Activated naive CD8-positive, alpha-beta T cell treated with anti-CD3 and anti-CD28 coated beads for 36 hours (primary cell): ENCODE measurements at regions not wholly inside any gene's neighbourhood (a gene's known extent, or its start where the extent isn't known, plus 50 kb on each side); places are given as distances from the start of the nearest gene placed in this dataset.

Source experiments
- DNase-seq: peaks from one replicate; pipeline ENCODE4 v3.0.0; 2021
- H3K27ac Mint-ChIP-seq: one replicate; pipeline ENCODE4 v1.8.0; 2022; ENCODE audit warnings: mild to moderate bottlenecking, moderate library complexity, mixed read lengths
- H3K27me3 Mint-ChIP-seq: one replicate; pipeline ENCODE4 v1.8.0; 2022; ENCODE audit warnings: mild to moderate bottlenecking, mixed read lengths
- H3K36me3 Mint-ChIP-seq: one replicate; pipeline ENCODE4 v1.8.0; 2021; ENCODE audit warnings: mild to moderate bottlenecking, mixed read lengths
- H3K4me1 Mint-ChIP-seq: one replicate; pipeline ENCODE4 v1.8.0; 2021; ENCODE audit warnings: mixed read lengths
- H3K4me3 Mint-ChIP-seq: one replicate; pipeline ENCODE4 v1.8.0; 2022; ENCODE audit warnings: mild to moderate bottlenecking, moderate library complexity, mixed read lengths
- H3K9me3 Mint-ChIP-seq: one replicate; pipeline ENCODE4 v1.8.0; 2022; ENCODE audit warnings: mixed read lengths

DNA sequence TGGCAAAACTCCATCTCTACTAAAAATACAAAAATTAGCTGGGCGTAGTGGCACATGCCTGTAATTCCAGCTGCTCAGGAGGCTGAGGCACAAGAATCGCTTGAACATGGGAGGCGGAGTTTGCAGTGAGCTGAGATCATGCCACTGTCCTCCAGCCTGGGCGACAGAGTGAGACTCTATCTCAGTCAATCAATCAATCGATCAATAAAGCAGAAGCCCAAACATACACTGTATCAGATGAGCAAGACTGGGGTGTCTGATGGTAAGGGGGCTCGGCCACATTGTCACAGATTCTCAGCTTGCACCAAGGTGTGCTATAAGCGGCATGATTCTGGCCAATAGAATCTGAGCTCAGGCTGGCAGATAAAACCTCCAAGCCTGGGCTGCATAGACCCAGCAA, 261.1 kb downstream of the BUD13 start:
- no peaks in the 10 kb centered on the region for H3K4me1 Mint-ChIP-seq
- H3K36me3 Mint-ChIP-seq = no peaks in the 10 kb centered on the region
- no peaks in the 10 kb centered on the region for H3K9me3 Mint-ChIP-seq
- no peak overlapping the region for H3K4me3 Mint-ChIP-seq
- no peak overlapping the region for H3K27ac Mint-ChIP-seq
- no peak for DNase-seq
- H3K27me3 Mint-ChIP-seq = peaks cover 29% of the 10 kb centered on the region

GRCh38 chr11:116510886-116511650, 261.7 kb downstream of the BUD13 start:
- Mint-ChIP-seq H3K4me1 (no peaks in the 10 kb centered on the region), H3K4me3 (no peak overlapping the region), H3K27me3 (peaks cover 33% of the 10 kb centered on the region), H3K9me3 (no peaks in the 10 kb centered on the region), H3K27ac (no peak overlapping the region), H3K36me3 (no peaks in the 10 kb centered on the region)
- DNase-seq = no peak

GRCh38 chr11:116510166-116510565, 262.6 kb downstream of the BUD13 start:
- Mint-ChIP-seq H3K4me1 (no peaks in the 10 kb centered on the region), H3K27me3 (peaks cover 32% of the 10 kb centered on the region), H3K4me3 (no peak overlapping the region), H3K9me3 (no peaks in the 10 kb centered on the region), H3K36me3 (no peaks in the 10 kb centered on the region), H3K27ac (no peak overlapping the region)
- no peak for DNase-seq

DNA sequence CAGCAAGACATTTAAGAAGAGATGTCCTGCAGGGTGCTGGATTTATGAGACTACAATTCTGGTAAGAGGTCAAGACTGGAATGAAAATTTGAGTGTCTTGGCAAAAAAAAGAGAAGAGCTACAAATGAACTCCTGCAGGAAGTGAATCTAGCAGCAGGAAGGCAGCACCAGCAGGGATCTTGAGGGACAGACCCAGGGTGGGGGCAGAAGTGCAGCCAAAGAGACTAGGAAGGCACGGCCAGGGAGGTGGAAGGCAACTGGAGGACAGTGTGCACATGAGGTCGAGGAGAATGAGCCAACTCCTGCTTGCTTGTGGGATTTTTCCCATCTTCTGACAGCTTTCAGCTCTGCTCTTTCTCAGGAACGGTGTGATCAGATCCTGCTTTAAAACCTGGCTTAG, 263.2 kb downstream of the BUD13 start:
- no peaks in the 10 kb centered on the region for H3K36me3 Mint-ChIP-seq

DNA sequence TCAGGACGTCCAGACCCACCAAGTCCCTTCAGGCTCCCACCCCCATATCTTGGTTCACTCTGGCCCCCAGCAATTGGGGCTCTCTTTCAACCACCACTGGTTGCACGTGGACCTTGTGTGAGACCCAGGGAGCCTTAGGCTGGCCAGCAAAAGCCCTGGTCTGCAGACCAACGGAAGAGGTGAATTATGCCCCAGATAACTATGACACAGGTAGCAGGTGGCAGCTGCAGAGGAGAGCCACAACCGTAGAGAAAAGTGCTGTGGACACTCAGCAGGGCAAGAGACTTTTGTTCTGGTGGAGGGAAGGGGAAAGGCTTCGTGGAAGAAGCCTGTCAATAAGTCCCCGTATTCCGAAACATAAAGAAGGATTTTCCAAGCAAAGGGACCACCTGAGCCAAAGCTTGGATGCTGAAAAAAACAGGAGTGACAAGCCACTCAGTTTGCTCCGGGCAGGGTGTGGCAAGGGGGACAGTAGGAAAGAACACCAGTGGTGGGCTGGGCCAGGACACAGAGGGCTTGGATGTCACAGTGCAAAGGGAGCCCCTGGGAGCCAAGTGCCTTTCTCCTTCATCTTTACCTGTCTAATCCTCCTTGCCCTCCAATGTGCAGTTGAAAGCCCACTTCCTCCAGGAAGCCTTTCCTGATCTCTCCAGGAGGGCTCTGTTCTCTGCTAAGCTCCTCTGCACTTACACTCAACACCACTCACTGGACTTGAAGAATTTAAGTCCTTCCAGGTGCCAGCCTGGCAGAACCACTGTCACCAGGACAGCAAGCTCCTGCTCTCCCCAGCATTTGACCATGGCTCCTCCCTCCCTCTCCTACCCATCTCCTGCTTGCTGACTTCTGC, 264.7 kb downstream of the BUD13 start:
- Mint-ChIP-seq H3K27me3 (peaks cover 37% of the 10 kb centered on the region), H3K27ac (no peak overlapping the region), H3K9me3 (no peaks in the 10 kb centered on the region), H3K4me1 (no peaks in the 10 kb centered on the region), H3K4me3 (no peak overlapping the region), H3K36me3 (no peaks in the 10 kb centered on the region)
- DNase-seq = no peak

More for the DNA sequence above, 263.2 kb downstream of the BUD13 start:
- Mint-ChIP-seq H3K27ac (no peak overlapping the region), H3K4me3 (no peak overlapping the region), H3K9me3 (no peaks in the 10 kb centered on the region), H3K27me3 (peaks cover 36% of the 10 kb centered on the region), H3K4me1 (no peaks in the 10 kb centered on the region)
- DNase-seq = no peak

GRCh38 chr11:116507016-116507415, 265.8 kb downstream of the BUD13 start:
- H3K27ac Mint-ChIP-seq = no peak overlapping the region
- no peaks in the 10 kb centered on the region for H3K36me3 Mint-ChIP-seq
- no peak for DNase-seq
- H3K27me3 Mint-ChIP-seq = peaks cover 45% of the 10 kb centered on the region
- H3K9me3 Mint-ChIP-seq = no peaks in the 10 kb centered on the region
- H3K4me1 Mint-ChIP-seq = no peaks in the 10 kb centered on the region
- H3K4me3 Mint-ChIP-seq = no peak overlapping the region

GRCh38 chr11:116506263-116506825, 266.4 kb downstream of the BUD13 start:
- Mint-ChIP-seq H3K4me1 (no peaks in the 10 kb centered on the region), H3K36me3 (no peaks in the 10 kb centered on the region), H3K9me3 (no peaks in the 10 kb centered on the region), H3K27me3 (peaks cover 51% of the 10 kb centered on the region), H3K4me3 (no peak overlapping the region), H3K27ac (no peak overlapping the region)
- DNase-seq = no peak

DNA sequence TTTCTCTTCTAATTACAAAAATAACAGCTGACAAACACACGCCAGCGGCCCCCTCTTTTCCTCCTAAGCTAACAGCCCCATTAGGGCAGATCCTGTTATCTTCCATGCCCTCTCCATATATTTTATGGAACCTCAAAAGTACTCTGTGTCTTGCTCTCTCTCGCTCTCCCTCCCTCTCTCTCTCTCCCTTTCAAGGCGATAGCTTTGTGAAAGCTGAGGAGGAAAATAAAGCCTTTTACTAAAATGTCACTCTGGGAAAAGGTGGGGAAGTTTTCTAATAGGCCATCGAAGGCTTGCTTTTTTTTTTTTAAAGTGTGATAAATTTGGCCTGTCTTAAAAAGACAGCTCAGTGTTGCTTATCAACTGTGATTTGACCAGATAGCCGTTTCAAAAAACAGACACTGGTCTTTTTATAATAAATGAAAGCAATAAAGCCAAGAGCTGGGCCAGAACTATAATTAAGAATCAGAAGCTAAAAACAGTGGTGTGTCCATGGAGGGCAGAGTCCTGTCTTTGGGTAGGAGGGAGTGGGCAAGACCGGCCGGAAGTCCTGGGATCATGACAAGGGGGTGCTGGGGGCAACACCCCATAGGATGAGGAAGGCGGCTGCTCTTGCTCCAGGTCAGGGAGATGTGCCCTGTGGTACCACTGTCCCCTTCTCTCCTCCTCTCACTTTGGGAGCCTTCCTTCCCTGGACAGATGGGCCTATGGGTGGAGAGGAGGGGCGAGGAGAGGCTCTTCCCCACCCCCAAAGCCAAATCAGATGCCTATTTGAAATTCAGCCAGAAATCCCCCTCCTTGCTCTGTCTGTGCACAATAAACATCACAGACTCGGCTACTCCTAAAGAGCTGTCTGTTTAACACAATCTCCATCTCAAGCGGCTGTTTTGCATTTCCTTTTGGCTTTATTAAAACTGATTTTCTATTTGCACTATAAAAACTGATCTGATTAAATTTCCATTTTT, 267.2 kb downstream of the BUD13 start:
- no peaks in the 10 kb centered on the region for H3K4me1 Mint-ChIP-seq
- no peaks in the 10 kb centered on the region for H3K36me3 Mint-ChIP-seq
- peaks cover 58% of the 10 kb centered on the region for H3K27me3 Mint-ChIP-seq
- H3K27ac Mint-ChIP-seq = no peak overlapping the region
- H3K9me3 Mint-ChIP-seq = no peaks in the 10 kb centered on the region
- DNase-seq = no peak
- H3K4me3 Mint-ChIP-seq = no peak overlapping the region

GRCh38 chr11:116504541-116505297, 268.1 kb downstream of the BUD13 start:
- peaks cover 61% of the 10 kb centered on the region for H3K27me3 Mint-ChIP-seq
- H3K27ac Mint-ChIP-seq = no peak overlapping the region
- H3K4me1 Mint-ChIP-seq = no peaks in the 10 kb centered on the region
- no peak for DNase-seq
- H3K36me3 Mint-ChIP-seq = no peaks in the 10 kb centered on the region
- H3K9me3 Mint-ChIP-seq = no peaks in the 10 kb centered on the region
- no peak overlapping the region for H3K4me3 Mint-ChIP-seq

DNA sequence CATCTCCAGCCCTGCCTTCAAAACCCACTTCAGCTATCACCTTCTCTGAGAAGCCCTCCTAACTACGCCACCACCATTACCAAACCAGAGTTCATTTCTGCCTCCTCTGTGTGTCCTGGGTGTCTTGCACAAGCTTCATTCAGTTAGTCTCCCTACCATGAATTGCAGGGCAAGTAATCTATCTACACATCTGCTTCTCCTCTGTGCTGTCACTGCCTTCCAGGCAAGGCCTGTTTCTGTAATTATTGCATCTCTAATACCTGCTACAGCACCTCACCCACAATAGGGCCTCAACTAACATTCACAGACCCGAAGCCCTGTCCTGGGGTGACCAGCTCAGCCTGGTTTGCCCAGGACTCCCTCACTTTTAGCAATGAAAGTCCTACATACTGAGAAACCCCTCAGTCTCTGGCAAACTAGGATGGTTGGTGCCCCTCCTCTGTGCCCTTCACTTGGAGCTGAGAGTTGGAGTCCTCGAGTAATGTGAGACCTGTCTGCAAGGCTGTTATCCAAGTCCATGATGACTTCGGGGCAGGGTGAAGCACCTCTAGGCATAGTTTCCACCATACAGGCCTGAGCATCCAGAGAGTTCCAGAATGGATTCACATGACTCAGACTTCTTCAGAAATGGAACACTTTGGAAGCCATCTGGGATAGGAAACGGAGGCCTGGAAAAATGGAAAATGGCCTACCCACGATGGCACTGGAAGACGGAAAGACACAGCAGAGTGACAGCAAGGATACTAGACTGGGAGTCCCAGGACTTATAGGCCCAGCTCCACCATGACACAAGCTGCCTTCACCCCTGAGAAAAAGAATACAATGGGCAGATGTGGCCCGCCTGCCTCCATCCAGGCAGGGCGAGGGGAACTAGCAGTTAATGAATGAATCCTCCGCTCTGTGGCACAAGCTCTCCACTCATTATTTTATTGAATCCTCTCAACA, 269.3 kb downstream of the BUD13 start:
- H3K9me3 Mint-ChIP-seq = no peaks in the 10 kb centered on the region
- peaks cover 57% of the 10 kb centered on the region for H3K27me3 Mint-ChIP-seq
- H3K27ac Mint-ChIP-seq = no peak overlapping the region
- DNase-seq = no peak
- H3K4me3 Mint-ChIP-seq = no peak overlapping the region
- H3K4me1 Mint-ChIP-seq = no peaks in the 10 kb centered on the region
- H3K36me3 Mint-ChIP-seq = no peaks in the 10 kb centered on the region

DNA sequence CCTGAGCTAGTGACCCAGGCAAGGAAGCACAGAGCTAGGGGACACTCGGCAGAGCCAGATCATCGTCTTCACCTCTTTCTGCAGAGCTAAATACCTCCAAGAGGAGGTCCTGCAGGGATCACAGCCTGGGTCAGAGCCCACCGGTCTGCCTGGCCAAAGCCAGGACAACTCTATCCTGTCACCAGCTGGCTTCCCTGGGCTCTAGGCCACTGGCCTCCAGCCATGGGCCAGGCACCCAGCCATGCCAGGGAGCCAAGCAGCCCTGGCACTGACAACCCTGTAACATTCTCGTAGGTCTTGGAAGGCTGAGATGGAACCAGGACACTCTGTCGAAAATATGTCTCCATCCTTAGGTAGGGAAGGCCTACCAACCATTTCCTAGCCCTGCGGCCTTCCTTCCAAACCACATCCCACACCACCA, 270.1 kb downstream of the BUD13 start:
- Mint-ChIP-seq H3K27me3 (peaks cover 55% of the 10 kb centered on the region), H3K36me3 (no peaks in the 10 kb centered on the region), H3K4me1 (no peaks in the 10 kb centered on the region), H3K27ac (no peak overlapping the region), H3K9me3 (no peaks in the 10 kb centered on the region), H3K4me3 (no peak overlapping the region)
- DNase-seq = no peak

DNA sequence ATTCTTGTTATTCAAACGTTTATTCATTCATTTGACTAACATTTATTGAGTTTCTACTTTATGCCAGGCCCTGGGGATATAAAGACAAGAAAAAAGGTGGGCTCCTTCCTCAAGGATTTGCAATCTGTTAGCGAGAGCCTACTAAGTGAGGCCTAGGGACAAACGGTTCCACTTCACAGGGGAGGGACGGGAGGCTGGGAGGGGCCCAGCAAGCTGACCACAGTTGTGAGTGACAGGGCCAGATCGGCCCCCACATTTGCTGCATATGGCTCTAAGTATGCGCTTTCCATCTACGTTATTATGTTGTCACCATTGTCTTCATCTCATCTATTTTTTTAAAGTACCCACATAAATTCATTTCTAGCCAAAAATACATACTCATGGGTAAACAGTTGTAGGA, 271.1 kb downstream of the BUD13 start:
- peaks cover 53% of the 10 kb centered on the region for H3K27me3 Mint-ChIP-seq
- no peak overlapping the region for H3K27ac Mint-ChIP-seq
- no peak for DNase-seq
- no peak overlapping the region for H3K4me3 Mint-ChIP-seq
- no peaks in the 10 kb centered on the region for H3K4me1 Mint-ChIP-seq
- H3K36me3 Mint-ChIP-seq = no peaks in the 10 kb centered on the region
- H3K9me3 Mint-ChIP-seq = no peaks in the 10 kb centered on the region

- H3K9me3 Mint-ChIP-seq = no peaks in the 10 kb centered on the region
- no peaks in the 10 kb centered on the region for H3K4me1 Mint-ChIP-seq
- no peak overlapping the region for H3K27ac Mint-ChIP-seq
- H3K36me3 Mint-ChIP-seq = no peaks in the 10 kb centered on the region
- peaks cover 49% of the 10 kb centered on the region for H3K27me3 Mint-ChIP-seq
- H3K4me3 Mint-ChIP-seq = no peak overlapping the region
- DNase-seq = no peak
Measured at GRCh38 chr11:116500947-116501602, 271.7 kb downstream of the BUD13 start.
